SK-N-SH treated with all-trans-retinoic acid at 6 μM for 48 hours (cell line): ENCODE measurements at regions not wholly inside any gene's neighbourhood (a gene's known extent, or its start where the extent isn't known, plus 50 kb on each side); places are given as distances from the start of the nearest gene placed in this dataset.

Source experiments
- ARNTL ChIP-seq: fragments of 450-650 bp; formaldehyde crosslinking; IDR thresholded peaks from 2 replicates; pipeline ENCODE4 v1.5.0; 2020; ENCODE audit warnings: low read depth, mild to moderate bottlenecking, moderate library complexity, borderline replicate concordance
- CREB5 ChIP-seq: fragments of 250-450 bp; sonication (Bioruptor Pico); IDR thresholded peaks from 2 replicates; pipeline ENCODE4 v1.5.1; 2020; ENCODE audit warnings: low read depth, mild to moderate bottlenecking, moderate library complexity
- PATZ1 ChIP-seq: fragments of 250-450 bp; sonication (Bioruptor Pico); IDR thresholded peaks from 2 replicates; pipeline ENCODE4 v1.8.0; 2020; ENCODE audit warnings: mild to moderate bottlenecking, moderate library complexity, borderline replicate concordance
- POU6F1 ChIP-seq: fragments of 250-450 bp; sonication (Bioruptor Pico); IDR thresholded peaks from 2 replicates; pipeline ENCODE4 v1.8.0; 2021; ENCODE audit warnings: low read depth, mild to moderate bottlenecking, moderate library complexity, borderline replicate concordance
- TOX ChIP-seq: fragments of 250-450 bp; sonication (Bioruptor Pico); IDR thresholded peaks from 2 replicates; pipeline ENCODE4 v1.8.0; 2021; ENCODE audit warnings: mild to moderate bottlenecking, moderate library complexity, borderline replicate concordance
- ZC3H10 ChIP-seq: fragments of 250-450 bp; sonication (Bioruptor Pico); IDR thresholded peaks from 2 replicates; pipeline ENCODE4 v1.5.1; 2021; ENCODE audit warnings: mild to moderate bottlenecking, moderate library complexity
- ZFP3 ChIP-seq: fragments of 250-450 bp; sonication (Bioruptor Pico); IDR thresholded peaks from 2 replicates; pipeline ENCODE4 v1.5.0; 2020; ENCODE audit warnings: mild to moderate bottlenecking, moderate library complexity
- ZNF70 ChIP-seq: fragments of 450-650 bp; formaldehyde crosslinking; IDR thresholded peaks from 2 replicates; pipeline ENCODE4 v1.5.0; 2020; ENCODE audit warnings: mild to moderate bottlenecking, moderate library complexity

- TF ChIP-seq ZFP3 (CRISPR knock-in tag) (no peak), TOX (CRISPR knock-in tag) (no peak), PATZ1 (CRISPR knock-in tag) (no peak), ZNF70 (CRISPR knock-in tag) (no peak), POU6F1 (CRISPR knock-in tag) (no peak), ARNTL (no peak), ZC3H10 (CRISPR knock-in tag) (no peak), CREB5 (CRISPR knock-in tag) (no peak)
These were observed 368.1 kb downstream of the LTN1 start for GRCh38 chr21:28624626-28625025.
